ENCODE measurements at regions not wholly inside any gene's neighbourhood (a gene's known extent, or its start where the extent isn't known, plus 50 kb on each side); places are given as distances from the start of the nearest gene placed in this dataset.

DNA sequence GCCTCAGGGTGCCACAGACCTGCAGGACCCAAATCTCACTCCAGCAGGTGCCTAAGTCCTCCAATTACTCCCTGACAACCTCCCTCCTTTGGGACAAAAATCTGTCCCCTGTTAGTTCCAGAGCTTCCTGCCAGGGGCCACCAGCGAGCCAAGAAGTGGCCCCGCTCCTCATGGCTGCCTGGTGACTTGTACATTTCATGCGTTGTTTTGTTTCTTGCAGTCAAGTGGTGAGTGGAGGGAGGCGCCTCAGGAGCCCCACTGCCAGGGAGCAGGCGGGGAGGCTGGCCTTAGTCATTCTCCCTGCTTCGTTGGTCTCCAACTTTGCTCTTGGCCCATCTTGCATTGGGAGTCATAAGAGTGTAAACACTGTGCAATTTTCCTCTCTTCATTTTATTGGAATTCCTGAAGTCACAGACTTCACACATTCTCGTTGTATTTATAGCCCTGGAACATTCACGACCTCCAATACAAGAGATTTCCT, 81.3 kb downstream of the KCNF1 start:
- TF ChIP-seq POLR2A (IDR thresholded peaks at IDR 0.05; ENCODE audit: low read length) (no peak), GATA1 (IDR thresholded peaks at IDR 0.05; ENCODE audit: low read depth, low read length) (no peak)

Measured in erythroblast (primary cell).